GM23338 (cell line): ENCODE measurements at regions not wholly inside any gene's neighbourhood (a gene's known extent, or its start where the extent isn't known, plus 50 kb on each side); places are given as distances from the start of the nearest gene placed in this dataset.

Experiments used
- ATAC-seq: fragments of 200-7000 bp; cut with Tn5 transposase; 3 replicates; pipeline ENCODE4 v1.9.1; 2020
- DNase-seq: peaks from one replicate; pipeline ENCODE4 v3.0.0-alpha.2; 2015; ENCODE audit warnings: low spot score
- H2AFZ ChIP-seq: fragments of 200-600 bp; sonication (generic); 2 replicates; pipeline ENCODE4 v1.8.0; 2016; ENCODE audit warnings: antibody characterized with exemption, mild to moderate bottlenecking, moderate library complexity
- H3F3A ChIP-seq: fragments of 200-600 bp; sonication (generic); replicated peaks from 2 replicates; pipeline ENCODE4 v1.8.0; 2017; ENCODE audit warnings: antibody characterized with exemption, mixed run types, low read depth
- H3K27ac ChIP-seq: fragments of 200-600 bp; sonication (generic); 2 replicates; pipeline ENCODE4 v1.6.1; 2016; ENCODE audit warnings: low read depth
- H3K27me3 ChIP-seq: fragments of 200-600 bp; sonication (generic); 2 replicates; pipeline ENCODE4 v1.8.0; 2016; ENCODE audit warnings: mild to moderate bottlenecking, mixed run types, moderate library complexity; ENCODE audit not compliant: insufficient read depth
- H3K36me3 ChIP-seq: fragments of 200-600 bp; sonication (generic); 2 replicates; pipeline ENCODE4 v1.8.0; 2016; ENCODE audit warnings: mild to moderate bottlenecking; ENCODE audit not compliant: insufficient read depth
- H3K4me1 ChIP-seq: fragments of 200-600 bp; sonication (generic); 2 replicates; pipeline ENCODE4 v1.8.0; 2016; ENCODE audit warnings: mild to moderate bottlenecking, moderate library complexity; ENCODE audit not compliant: insufficient read depth
- H3K4me2 ChIP-seq: fragments of 200-600 bp; sonication (generic); 2 replicates; pipeline ENCODE4 v1.7.1; 2017; ENCODE audit warnings: mixed run types
- H3K4me3 ChIP-seq: fragments of 200-600 bp; sonication (generic); 2 replicates; pipeline ENCODE4 v1.6.1; 2016; ENCODE audit warnings: mixed run types
- H3K79me2 ChIP-seq: fragments of 200-600 bp; sonication (generic); replicated peaks from 2 replicates; pipeline ENCODE4 v1.8.0; 2017; ENCODE audit warnings: mild to moderate bottlenecking; ENCODE audit not compliant: insufficient read depth
- H3K9me2 ChIP-seq: fragments of 200-600 bp; sonication (generic); 2 replicates; pipeline ENCODE4 v1.8.0; 2017; ENCODE audit not compliant: insufficient read depth
- H4K20me1 ChIP-seq: fragments of 200-600 bp; sonication (generic); replicated peaks from 2 replicates; pipeline ENCODE4 v1.8.0; 2017; ENCODE audit warnings: mild to moderate bottlenecking; ENCODE audit not compliant: insufficient read depth
- H3K27ac Mint-ChIP-seq: 2 replicates; pipeline ENCODE4 v1.8.0; 2020; ENCODE audit warnings: inconsistent platforms, mild to moderate bottlenecking, moderate library complexity, mixed read lengths
- H3K27me3 Mint-ChIP-seq: 3 replicates; pipeline ENCODE4 v1.8.0; 2022; ENCODE audit warnings: low read depth, mild to moderate bottlenecking, moderate library complexity, mixed read lengths, inconsistent platforms; ENCODE audit not compliant: insufficient read depth, poor library complexity
- H3K36me3 Mint-ChIP-seq: 3 replicates; pipeline ENCODE4 v1.8.0; 2021; ENCODE audit warnings: low read depth, mild to moderate bottlenecking, inconsistent platforms, moderate library complexity, mixed read lengths
- H3K4me1 Mint-ChIP-seq: 3 replicates; pipeline ENCODE4 v1.8.0; 2020; ENCODE audit warnings: mild to moderate bottlenecking, inconsistent platforms, mixed read lengths
- H3K4me3 Mint-ChIP-seq: 3 replicates; pipeline ENCODE4 v1.8.0; 2021; ENCODE audit warnings: moderate library complexity, mild to moderate bottlenecking, inconsistent platforms, mixed read lengths
- H3K9me3 Mint-ChIP-seq: 3 replicates; pipeline ENCODE4 v1.8.0; 2020; ENCODE audit warnings: moderate library complexity, mild to moderate bottlenecking, inconsistent platforms, mixed read lengths
- CREB1 ChIP-seq: fragments of 250-450 bp; sonication (Bioruptor Pico); IDR thresholded peaks from 2 replicates; pipeline ENCODE4 v1.5.0; 2020; ENCODE audit warnings: low read depth, mild to moderate bottlenecking, moderate library complexity
- CTCF ChIP-seq, 2 experiments: fragments of 200-600 bp in 1 of 2; sonication (generic) in 1 of 2; conservative IDR thresholded peaks; 2 replicates each; pipeline versions ENCODE4 v1.5.1 to v1.6.1; 2016 to 2017; ENCODE audit warnings: antibody characterized with exemption in 2 of 2, low read depth in 2 of 2, mild to moderate bottlenecking in 2 of 2, moderate library complexity in 1 of 2
- ETS1 ChIP-seq: IDR thresholded peaks from 2 replicates; pipeline ENCODE4 v1.6.1; 2016; ENCODE audit warnings: antibody characterized with exemption
- EZH2 ChIP-seq: fragments of 200-600 bp; sonication (generic); IDR thresholded peaks from one replicate; pipeline ENCODE4 v1.8.0; 2017; ENCODE audit warnings: antibody characterized with exemption, mild to moderate bottlenecking, low read depth; ENCODE audit not compliant: unreplicated experiment
- EZH2phosphoT487 ChIP-seq: fragments of 200-600 bp; sonication (generic); IDR thresholded peaks from one replicate; pipeline ENCODE4 v1.8.1; 2018; ENCODE audit warnings: antibody characterized with exemption; ENCODE audit not compliant: unreplicated experiment
- NANOG ChIP-seq: IDR thresholded peaks from 2 replicates; pipeline ENCODE4 v1.6.1; 2016; ENCODE audit warnings: antibody characterized with exemption, borderline replicate concordance
- POLR2AphosphoS5 ChIP-seq: IDR thresholded peaks from 2 replicates; pipeline ENCODE4 v1.6.1; 2016; ENCODE audit warnings: antibody characterized with exemption, low read depth
- REST ChIP-seq: IDR thresholded peaks from one replicate; pipeline ENCODE4 v1.6.1; 2018; ENCODE audit warnings: antibody characterized with exemption; ENCODE audit not compliant: unreplicated experiment
- STAT1 ChIP-seq: IDR thresholded peaks from one replicate; pipeline ENCODE4 v1.6.1; 2016; ENCODE audit warnings: antibody characterized with exemption; ENCODE audit not compliant: unreplicated experiment
- TF ChIP-seq, protein P1 (sequence below): fragments of 250-450 bp; sonication (Bioruptor Pico); IDR thresholded peaks from 2 replicates; pipeline ENCODE4 v1.5.0; 2020; ENCODE audit warnings: mild to moderate bottlenecking, moderate library complexity

DNA sequence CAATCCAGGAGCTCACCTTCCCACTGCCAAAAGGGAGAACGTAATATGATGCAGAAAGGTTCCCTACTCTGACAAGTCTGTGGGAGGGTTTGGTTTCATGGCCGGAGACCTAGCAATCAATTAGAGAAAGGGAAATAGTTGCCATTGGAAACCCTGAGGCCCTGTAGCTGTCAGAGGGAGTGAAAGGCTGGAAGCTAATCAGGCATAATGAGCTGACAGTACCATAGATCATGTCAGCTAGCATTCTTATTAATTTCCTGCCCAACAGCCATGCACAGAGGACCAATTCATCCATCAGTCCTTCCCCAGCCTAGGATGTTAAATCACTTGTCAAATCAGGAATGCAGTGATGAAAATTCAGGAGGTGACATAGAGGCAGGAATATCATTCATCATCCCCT is 527.3 kb downstream of the PLPP3 start (continued):
- TF ChIP-seq REST (no peak), EZH2 (no peak), NANOG (no peak), POLR2AphosphoS5 (no peak), CTCF (conservative IDR thresholded peaks at IDR 0.05; ENCODE audit: low read depth in 2 of 2) (no peak), ETS1 (no peak), STAT1 (no peak)

GRCh38 chr1:56050911-56051310 is 528.5 kb downstream of the PLPP3 start:
- Histone ChIP-seq H3K9me2 (peaks cover 6% of the 10 kb centered on the region; the same call in 1 of the 2 replicates), H3K36me3 (no peaks in the 10 kb centered on the region), H3K4me2 (no peak overlapping the region), H2AFZ (no peak overlapping the region), H3K4me1 (no peaks in the 10 kb centered on the region), H3F3A (no peaks in the 10 kb centered on the region), H3K27ac (no peak overlapping the region), H3K79me2 (no peaks in the 10 kb centered on the region), H3K4me3 (no peak overlapping the region), H3K27me3 (no peaks in the 10 kb centered on the region), H4K20me1 (no peaks in the 10 kb centered on the region)
- H3K4me1 Mint-ChIP-seq = no peaks in the 10 kb centered on the region
- no peaks in the 10 kb centered on the region for H3K36me3 Mint-ChIP-seq
- H3K27me3 Mint-ChIP-seq = no peaks in the 10 kb centered on the region
- no peak overlapping the region for H3K4me3 Mint-ChIP-seq
- DNase-seq = no peak
- no peak for ATAC-seq
- H3K9me3 Mint-ChIP-seq = peaks cover 6% of the 10 kb centered on the region; the same call in 1 of the 3 replicates
- no peak overlapping the region for H3K27ac Mint-ChIP-seq
- TF ChIP-seq CTCF (conservative IDR thresholded peaks at IDR 0.05; ENCODE audit: low read depth in 2 of 2) (no peak), EZH2phosphoT487 (no peak), POLR2AphosphoS5 (no peak), CREB1 (CRISPR knock-in tag) (no peak), EZH2 (no peak), STAT1 (no peak), NANOG (no peak)
- TF ChIP-seq, protein P1, sequence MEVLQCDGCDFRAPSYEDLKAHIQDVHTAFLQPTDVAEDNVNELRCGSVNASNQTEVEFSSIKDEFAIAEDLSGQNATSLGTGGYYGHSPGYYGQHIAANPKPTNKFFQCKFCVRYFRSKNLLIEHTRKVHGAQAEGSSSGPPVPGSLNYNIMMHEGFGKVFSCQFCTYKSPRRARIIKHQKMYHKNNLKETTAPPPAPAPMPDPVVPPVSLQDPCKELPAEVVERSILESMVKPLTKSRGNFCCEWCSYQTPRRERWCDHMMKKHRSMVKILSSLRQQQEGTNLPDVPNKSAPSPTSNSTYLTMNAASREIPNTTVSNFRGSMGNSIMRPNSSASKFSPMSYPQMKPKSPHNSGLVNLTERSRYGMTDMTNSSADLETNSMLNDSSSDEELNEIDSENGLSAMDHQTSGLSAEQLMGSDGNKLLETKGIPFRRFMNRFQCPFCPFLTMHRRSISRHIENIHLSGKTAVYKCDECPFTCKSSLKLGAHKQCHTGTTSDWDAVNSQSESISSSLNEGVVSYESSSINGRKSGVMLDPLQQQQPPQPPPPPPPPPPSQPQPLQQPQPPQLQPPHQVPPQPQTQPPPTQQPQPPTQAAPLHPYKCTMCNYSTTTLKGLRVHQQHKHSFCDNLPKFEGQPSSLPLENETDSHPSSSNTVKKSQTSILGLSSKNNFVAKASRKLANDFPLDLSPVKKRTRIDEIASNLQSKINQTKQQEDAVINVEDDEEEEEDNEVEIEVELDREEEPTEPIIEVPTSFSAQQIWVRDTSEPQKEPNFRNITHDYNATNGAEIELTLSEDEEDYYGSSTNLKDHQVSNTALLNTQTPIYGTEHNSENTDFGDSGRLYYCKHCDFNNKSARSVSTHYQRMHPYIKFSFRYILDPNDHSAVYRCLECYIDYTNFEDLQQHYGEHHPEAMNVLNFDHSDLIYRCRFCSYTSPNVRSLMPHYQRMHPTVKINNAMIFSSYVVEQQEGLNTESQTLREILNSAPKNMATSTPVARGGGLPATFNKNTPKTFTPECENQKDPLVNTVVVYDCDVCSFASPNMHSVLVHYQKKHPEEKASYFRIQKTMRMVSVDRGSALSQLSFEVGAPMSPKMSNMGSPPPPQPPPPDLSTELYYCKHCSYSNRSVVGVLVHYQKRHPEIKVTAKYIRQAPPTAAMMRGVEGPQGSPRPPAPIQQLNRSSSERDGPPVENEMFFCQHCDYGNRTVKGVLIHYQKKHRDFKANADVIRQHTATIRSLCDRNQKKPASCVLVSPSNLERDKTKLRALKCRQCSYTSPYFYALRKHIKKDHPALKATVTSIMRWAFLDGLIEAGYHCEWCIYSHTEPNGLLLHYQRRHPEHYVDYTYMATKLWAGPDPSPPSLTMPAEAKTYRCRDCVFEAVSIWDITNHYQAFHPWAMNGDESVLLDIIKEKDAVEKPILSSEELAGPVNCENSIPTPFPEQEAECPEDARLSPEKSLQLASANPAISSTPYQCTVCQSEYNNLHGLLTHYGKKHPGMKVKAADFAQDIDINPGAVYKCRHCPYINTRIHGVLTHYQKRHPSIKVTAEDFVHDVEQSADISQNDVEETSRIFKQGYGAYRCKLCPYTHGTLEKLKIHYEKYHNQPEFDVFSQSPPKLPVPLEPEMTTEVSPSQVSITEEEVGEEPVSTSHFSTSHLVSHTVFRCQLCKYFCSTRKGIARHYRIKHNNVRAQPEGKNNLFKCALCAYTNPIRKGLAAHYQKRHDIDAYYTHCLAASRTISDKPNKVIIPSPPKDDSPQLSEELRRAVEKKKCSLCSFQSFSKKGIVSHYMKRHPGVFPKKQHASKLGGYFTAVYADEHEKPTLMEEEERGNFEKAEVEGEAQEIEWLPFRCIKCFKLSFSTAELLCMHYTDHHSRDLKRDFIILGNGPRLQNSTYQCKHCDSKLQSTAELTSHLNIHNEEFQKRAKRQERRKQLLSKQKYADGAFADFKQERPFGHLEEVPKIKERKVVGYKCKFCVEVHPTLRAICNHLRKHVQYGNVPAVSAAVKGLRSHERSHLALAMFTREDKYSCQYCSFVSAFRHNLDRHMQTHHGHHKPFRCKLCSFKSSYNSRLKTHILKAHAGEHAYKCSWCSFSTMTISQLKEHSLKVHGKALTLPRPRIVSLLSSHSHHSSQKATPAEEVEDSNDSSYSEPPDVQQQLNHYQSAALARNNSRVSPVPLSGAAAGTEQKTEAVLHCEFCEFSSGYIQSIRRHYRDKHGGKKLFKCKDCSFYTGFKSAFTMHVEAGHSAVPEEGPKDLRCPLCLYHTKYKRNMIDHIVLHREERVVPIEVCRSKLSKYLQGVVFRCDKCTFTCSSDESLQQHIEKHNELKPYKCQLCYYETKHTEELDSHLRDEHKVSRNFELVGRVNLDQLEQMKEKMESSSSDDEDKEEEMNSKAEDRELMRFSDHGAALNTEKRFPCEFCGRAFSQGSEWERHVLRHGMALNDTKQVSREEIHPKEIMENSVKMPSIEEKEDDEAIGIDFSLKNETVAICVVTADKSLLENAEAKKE (CRISPR knock-in tag) = no peak
